ENCODE measurements at regions not wholly inside any gene's neighbourhood (a gene's known extent, or its start where the extent isn't known, plus 50 kb on each side); places are given as distances from the start of the nearest gene placed in this dataset.

- no peaks in the 10 kb centered on the region for H3K27me3 Mint-ChIP-seq (ENCODE audit: insufficient read depth)
- no peak for TF ChIP-seq CTCF (conservative IDR thresholded peaks at IDR 0.05)
- peaks cover 22% of the 10 kb centered on the region for H3K9me3 Mint-ChIP-seq
- H3K4me3 Mint-ChIP-seq, result no peak overlapping the region
- Histone ChIP-seq H3K27me3 (ENCODE audit: control insufficient read depth, insufficient read depth, low read length, poor library complexity, severe bottlenecking) (no peaks in the 10 kb centered on the region), H3K36me3 (ENCODE audit: control insufficient read depth, insufficient read depth, low read length) (no peaks in the 10 kb centered on the region), H3K4me3 (ENCODE audit: low read length) (peak overlapping the region; percentile 62), H3K4me1 (ENCODE audit: control insufficient read depth, insufficient read depth, low read length) (peaks cover 14% of the 10 kb centered on the region), H3K9me3 (ENCODE audit: control insufficient read depth, low read length) (peaks cover 23% of the 10 kb centered on the region), H3K9ac (ENCODE audit: extremely low read depth, low read length, poor library complexity, severe bottlenecking) (no peak overlapping the region), H3K27ac (ENCODE audit: low read depth, low read length) (no peak overlapping the region)
- peaks cover 44% of the 10 kb centered on the region for H3K4me1 Mint-ChIP-seq
- no peak overlapping the region for H3K27ac Mint-ChIP-seq
- no peaks in the 10 kb centered on the region for H3K36me3 Mint-ChIP-seq (ENCODE audit: low read depth)
- DNase-seq, result no peak
Observed at GRCh38 chr2:136210822-136211221, 92.9 kb upstream of the CXCR4 start.

- Histone ChIP-seq H3K27me3 (ENCODE audit: control insufficient read depth, insufficient read depth, low read length, poor library complexity, severe bottlenecking) (no peaks in the 10 kb centered on the region), H3K4me3 (ENCODE audit: low read length) (peak overlapping the region; percentile 62), H3K36me3 (ENCODE audit: control insufficient read depth, insufficient read depth, low read length) (no peaks in the 10 kb centered on the region), H3K9me3 (ENCODE audit: control insufficient read depth, low read length) (peaks cover 23% of the 10 kb centered on the region), H3K27ac (ENCODE audit: low read depth, low read length) (no peak overlapping the region), H3K9ac (ENCODE audit: extremely low read depth, low read length, poor library complexity, severe bottlenecking) (no peak overlapping the region), H3K4me1 (ENCODE audit: control insufficient read depth, insufficient read depth, low read length) (peaks cover 12% of the 10 kb centered on the region)
- H3K27me3 Mint-ChIP-seq (ENCODE audit: insufficient read depth), result no peaks in the 10 kb centered on the region
- no peaks in the 10 kb centered on the region for H3K36me3 Mint-ChIP-seq (ENCODE audit: low read depth)
- peaks cover 41% of the 10 kb centered on the region for H3K4me1 Mint-ChIP-seq
- TF ChIP-seq CTCF (conservative IDR thresholded peaks at IDR 0.05), result no peak
- no peak overlapping the region for H3K4me3 Mint-ChIP-seq
- peaks cover 23% of the 10 kb centered on the region for H3K9me3 Mint-ChIP-seq
- no peak for DNase-seq
- WGBS, 2 experiments (ENCODE audit: insufficient coverage in 1 of 2, insufficient read length in 1 of 2), result 99% methylated on average over 2 of the region's 2 CpGs; no CpG with 5 or more reads in 1 of the 2 experiments
- H3K27ac Mint-ChIP-seq, result no peak overlapping the region
Observed at GRCh38 chr2:136210455-136210805, 92.5 kb upstream of the CXCR4 start.

GRCh38 chr2:136209561-136210454 lies 91.9 kb upstream of the CXCR4 start:
- Mint-ChIP-seq H3K27me3 (ENCODE audit: insufficient read depth) (no peaks in the 10 kb centered on the region), H3K9me3 (peaks cover 26% of the 10 kb centered on the region), H3K36me3 (ENCODE audit: low read depth) (no peaks in the 10 kb centered on the region), H3K4me3 (no peak overlapping the region), H3K27ac (no peak overlapping the region), H3K4me1 (peaks cover 34% of the 10 kb centered on the region)
- Histone ChIP-seq H3K27ac (ENCODE audit: low read depth, low read length) (no peak overlapping the region), H3K9ac (ENCODE audit: extremely low read depth, low read length, poor library complexity, severe bottlenecking) (no peak overlapping the region), H3K9me3 (ENCODE audit: control insufficient read depth, low read length) (peaks cover 28% of the 10 kb centered on the region), H3K4me3 (ENCODE audit: low read length) (peak overlapping the region; percentile 62), H3K36me3 (ENCODE audit: control insufficient read depth, insufficient read depth, low read length) (no peaks in the 10 kb centered on the region), H3K4me1 (ENCODE audit: control insufficient read depth, insufficient read depth, low read length) (peaks cover 9% of the 10 kb centered on the region), H3K27me3 (ENCODE audit: control insufficient read depth, insufficient read depth, low read length, poor library complexity, severe bottlenecking) (no peaks in the 10 kb centered on the region)
- no peak for TF ChIP-seq CTCF (conservative IDR thresholded peaks at IDR 0.05)
- 92% methylated on average over 3 of the region's 3 CpGs; no CpG with 5 or more reads in 1 of the 2 experiments for WGBS, 2 experiments (ENCODE audit: insufficient coverage in 1 of 2, insufficient read length in 1 of 2)
- DNase-seq, result no peak
